PC-9 (cell line): ENCODE measurements at regions not wholly inside any gene's neighbourhood (a gene's known extent, or its start where the extent isn't known, plus 50 kb on each side); places are given as distances from the start of the nearest gene placed in this dataset.

Experiments
- EZH2 ChIP-seq: fragments of 200-600 bp; sonication (generic); IDR thresholded peaks from 2 replicates; pipeline ENCODE4 v1.8.0; 2017; ENCODE audit warnings: antibody characterized with exemption, low read depth
- TF ChIP-seq, protein P1 (sequence below): fragments of 200-600 bp; sonication (generic); conservative IDR thresholded peaks from 2 replicates; pipeline ENCODE4 v1.6.1; 2017; ENCODE audit warnings: mixed run types, antibody characterized with exemption, mild to moderate bottlenecking, moderate library complexity

DNA sequence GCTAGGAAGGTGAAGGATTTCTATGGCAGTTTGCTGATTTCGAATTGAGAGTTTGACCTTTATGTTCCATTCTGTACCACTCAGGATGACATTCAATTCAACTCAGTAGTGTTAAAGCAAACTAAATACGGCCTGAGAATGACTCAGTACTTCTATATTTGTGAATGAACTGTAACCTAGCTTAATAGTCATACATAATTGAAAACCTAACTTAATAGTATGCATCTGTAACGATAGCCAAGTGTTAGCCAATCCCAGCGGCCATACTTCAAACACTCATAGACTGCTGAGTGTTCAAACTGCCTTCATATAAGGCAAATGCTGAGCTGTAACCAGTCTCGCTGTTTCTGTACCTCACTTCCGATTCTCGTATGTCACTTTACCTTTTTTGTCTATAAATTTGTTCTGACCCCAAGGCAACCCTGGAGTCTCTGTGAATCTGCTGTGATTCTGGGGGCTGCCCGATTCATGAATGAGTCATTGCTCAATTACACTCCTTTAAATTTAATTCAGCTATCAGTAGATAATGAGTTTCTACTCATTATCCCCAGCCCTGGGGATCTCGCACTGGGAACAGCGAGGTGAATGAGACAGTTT is 98.5 kb upstream of the SLC24A4 start:
- TF ChIP-seq, protein P1, sequence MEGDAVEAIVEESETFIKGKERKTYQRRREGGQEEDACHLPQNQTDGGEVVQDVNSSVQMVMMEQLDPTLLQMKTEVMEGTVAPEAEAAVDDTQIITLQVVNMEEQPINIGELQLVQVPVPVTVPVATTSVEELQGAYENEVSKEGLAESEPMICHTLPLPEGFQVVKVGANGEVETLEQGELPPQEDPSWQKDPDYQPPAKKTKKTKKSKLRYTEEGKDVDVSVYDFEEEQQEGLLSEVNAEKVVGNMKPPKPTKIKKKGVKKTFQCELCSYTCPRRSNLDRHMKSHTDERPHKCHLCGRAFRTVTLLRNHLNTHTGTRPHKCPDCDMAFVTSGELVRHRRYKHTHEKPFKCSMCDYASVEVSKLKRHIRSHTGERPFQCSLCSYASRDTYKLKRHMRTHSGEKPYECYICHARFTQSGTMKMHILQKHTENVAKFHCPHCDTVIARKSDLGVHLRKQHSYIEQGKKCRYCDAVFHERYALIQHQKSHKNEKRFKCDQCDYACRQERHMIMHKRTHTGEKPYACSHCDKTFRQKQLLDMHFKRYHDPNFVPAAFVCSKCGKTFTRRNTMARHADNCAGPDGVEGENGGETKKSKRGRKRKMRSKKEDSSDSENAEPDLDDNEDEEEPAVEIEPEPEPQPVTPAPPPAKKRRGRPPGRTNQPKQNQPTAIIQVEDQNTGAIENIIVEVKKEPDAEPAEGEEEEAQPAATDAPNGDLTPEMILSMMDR = no peak
- TF ChIP-seq EZH2 = no peak
